ENCODE measurements at regions not wholly inside any gene's neighbourhood (a gene's known extent, or its start where the extent isn't known, plus 50 kb on each side); places are given as distances from the start of the nearest gene placed in this dataset.

- no peak for DNase-seq (ENCODE audit: low spot score)
Measured at GRCh38 chr4:15366721-15367120, 61.1 kb upstream of the C1QTNF7 start.

GRCh38 chr4:15368856-15369255, 59.0 kb upstream of the C1QTNF7 start:
- DNase-seq (ENCODE audit: low spot score): peak; percentile 50

GRCh38 chr4:15370296-15370695, 57.5 kb upstream of the C1QTNF7 start:
- DNase-seq (ENCODE audit: low spot score): no peak

- no peak for DNase-seq (ENCODE audit: low spot score)
Measured at GRCh38 chr4:15373363-15373762, 54.5 kb upstream of the C1QTNF7 start.

- no peak for DNase-seq (ENCODE audit: low spot score)
Measured at GRCh38 chr4:15374656-15375055, 53.2 kb upstream of the C1QTNF7 start.

GRCh38 chr4:15375667-15376066, 52.2 kb upstream of the C1QTNF7 start:
- DNase-seq (ENCODE audit: low spot score): no peak

GRCh38 chr4:15376145-15376544, 51.7 kb upstream of the C1QTNF7 start:
- DNase-seq (ENCODE audit: low spot score): no peak

- no peak for DNase-seq (ENCODE audit: low spot score)
Measured at GRCh38 chr4:15376594-15376993, 51.2 kb upstream of the C1QTNF7 start.
